Activated CD8-positive, alpha-beta memory T cell treated with anti-CD3 and anti-CD28 coated beads, Interleukin-2, amount 10 ng/mL, durations not matched to agents 7 days and 5 days (primary cell): ENCODE measurements at regions not wholly inside any gene's neighbourhood (a gene's known extent, or its start where the extent isn't known, plus 50 kb on each side); places are given as distances from the start of the nearest gene placed in this dataset.
"Not testable (repeated sequence)": the region's sequence is repeated elsewhere in the genome, so short reads cannot be mapped to it uniquely, and the experiment has no call there.

Source experiments
- ATAC-seq: fragments of 150-1000 bp; cut with Tn5 transposase; one replicate; pipeline ENCODE4 v1.10.0; 2021; ENCODE audit warnings: moderate library complexity
- CTCF ChIA-PET: fragments of 350-600 bp; sonication (Branson Sonifier 250); formaldehyde crosslinking; loops from one replicate; lab custom pipeline; 2021; ENCODE audit warnings: antibody characterized with exemption; lab: Charles Lee
- DNase-seq: peaks from one replicate; pipeline ENCODE4 v3.0.0-alpha.2; 2020
- H3K27ac Mint-ChIP-seq: one replicate; pipeline ENCODE4 v1.8.0; 2021; ENCODE audit warnings: mild to moderate bottlenecking, mixed read lengths
- H3K27me3 Mint-ChIP-seq: one replicate; pipeline ENCODE4 v1.8.0; 2021; ENCODE audit warnings: mixed read lengths
- H3K36me3 Mint-ChIP-seq: one replicate; pipeline ENCODE4 v1.8.0; 2021; ENCODE audit warnings: mild to moderate bottlenecking, mixed read lengths
- H3K4me1 Mint-ChIP-seq: one replicate; pipeline ENCODE4 v1.8.0; 2021; ENCODE audit warnings: mixed read lengths
- H3K4me3 Mint-ChIP-seq: one replicate; pipeline ENCODE4 v1.8.0; 2021; ENCODE audit warnings: mild to moderate bottlenecking, moderate library complexity, mixed read lengths
- H3K9me3 Mint-ChIP-seq: one replicate; pipeline ENCODE4 v1.8.0; 2022; ENCODE audit warnings: low read depth, mixed read lengths

GRCh38 chr17:22233382-22233781, 541.1 kb downstream of the KCNJ18 start:
- Mint-ChIP-seq H3K9me3 (peaks cover 5% of the 10 kb centered on the region), H3K4me1 (no peaks in the 10 kb centered on the region), H3K36me3 (peaks cover 2% of the 10 kb centered on the region), H3K27me3 (no peaks in the 10 kb centered on the region), H3K4me3 (no peak overlapping the region), H3K27ac (no peak overlapping the region)
- no peak for DNase-seq
- ATAC-seq: no peak
- CTCF ChIA-PET: no interaction called here

GRCh38 chr17:22242472-22242871, 550.1 kb downstream of the KCNJ18 start:
- H3K4me1 Mint-ChIP-seq: no peaks in the 10 kb centered on the region
- no peaks in the 10 kb centered on the region for H3K27me3 Mint-ChIP-seq
- CTCF ChIA-PET: no interaction called here

GRCh38 chr17:22251498-22251897, 559.2 kb downstream of the KCNJ18 start:
- no peak overlapping the region for H3K4me3 Mint-ChIP-seq
- H3K9me3 Mint-ChIP-seq: no peaks in the 10 kb centered on the region
- no peaks in the 10 kb centered on the region for H3K36me3 Mint-ChIP-seq
- CTCF ChIA-PET: no interaction called here
- DNase-seq (no peak), ATAC-seq (no peak)
- H3K4me1 Mint-ChIP-seq: no peaks in the 10 kb centered on the region
- no peak overlapping the region for H3K27ac Mint-ChIP-seq
- H3K27me3 Mint-ChIP-seq: no peaks in the 10 kb centered on the region

More at GRCh38 chr17:22242472-22242871, 550.1 kb downstream of the KCNJ18 start:
- ATAC-seq (no peak), DNase-seq (no peak)
- peaks cover 3% of the 10 kb centered on the region for H3K9me3 Mint-ChIP-seq
- no peak overlapping the region for H3K4me3 Mint-ChIP-seq
- H3K27ac Mint-ChIP-seq: no peak overlapping the region
- H3K36me3 Mint-ChIP-seq: no peaks in the 10 kb centered on the region

- DNase-seq: no peak
- H3K27me3 Mint-ChIP-seq: no peaks in the 10 kb centered on the region
- CTCF ChIA-PET: no interaction called here
- no peak overlapping the region for H3K4me3 Mint-ChIP-seq
- ATAC-seq: no peak
- H3K27ac Mint-ChIP-seq: no peak overlapping the region
- no peaks in the 10 kb centered on the region for H3K4me1 Mint-ChIP-seq
- no peaks in the 10 kb centered on the region for H3K9me3 Mint-ChIP-seq
- H3K36me3 Mint-ChIP-seq: no peaks in the 10 kb centered on the region
These were observed 560.7 kb downstream of the KCNJ18 start for GRCh38 chr17:22253007-22253406.

- CTCF ChIA-PET: no interaction called here
- ATAC-seq (no peak), DNase-seq (no peak)
- Mint-ChIP-seq H3K9me3 (peaks cover 11% of the 10 kb centered on the region), H3K4me3 (no peak overlapping the region), H3K27me3 (no peaks in the 10 kb centered on the region), H3K4me1 (no peaks in the 10 kb centered on the region), H3K27ac (no peak overlapping the region), H3K36me3 (no peaks in the 10 kb centered on the region)
These were observed 573.5 kb downstream of the KCNJ18 start for GRCh38 chr17:22265807-22266206.

- Mint-ChIP-seq H3K27me3 (no peaks in the 10 kb centered on the region), H3K27ac (no peak overlapping the region), H3K36me3 (no peaks in the 10 kb centered on the region), H3K4me1 (no peaks in the 10 kb centered on the region), H3K9me3 (peaks cover 9% of the 10 kb centered on the region), H3K4me3 (no peak overlapping the region)
- CTCF ChIA-PET: no interaction called here
- DNase-seq (no peak), ATAC-seq (no peak)
These were observed 573.9 kb downstream of the KCNJ18 start for GRCh38 chr17:22266231-22266630.

- no peak overlapping the region for H3K4me3 Mint-ChIP-seq
- H3K27ac Mint-ChIP-seq: no peak overlapping the region
- no peaks in the 10 kb centered on the region for H3K4me1 Mint-ChIP-seq
- DNase-seq (no peak), ATAC-seq (no peak)
- CTCF ChIA-PET: no interaction called here
- peaks cover 16% of the 10 kb centered on the region for H3K9me3 Mint-ChIP-seq
- no peaks in the 10 kb centered on the region for H3K27me3 Mint-ChIP-seq
- H3K36me3 Mint-ChIP-seq: no peaks in the 10 kb centered on the region
These were observed 574.7 kb downstream of the KCNJ18 start for GRCh38 chr17:22267019-22267418.

- H3K36me3 Mint-ChIP-seq: no peaks in the 10 kb centered on the region
- DNase-seq: no peak
- ATAC-seq: no peak
- peaks cover 19% of the 10 kb centered on the region for H3K9me3 Mint-ChIP-seq
- H3K27ac Mint-ChIP-seq: no peak overlapping the region
- CTCF ChIA-PET: no interaction called here
- no peaks in the 10 kb centered on the region for H3K4me1 Mint-ChIP-seq
- H3K27me3 Mint-ChIP-seq: no peaks in the 10 kb centered on the region
- H3K4me3 Mint-ChIP-seq: no peak overlapping the region
These were observed 576.0 kb downstream of the KCNJ18 start for GRCh38 chr17:22268214-22268911.

GRCh38 chr17:22268912-22269220, 576.5 kb downstream of the KCNJ18 start:
- CTCF ChIA-PET: no interaction called here
- H3K27ac Mint-ChIP-seq: no peak overlapping the region
- H3K4me1 Mint-ChIP-seq: no peaks in the 10 kb centered on the region
- no peak overlapping the region for H3K4me3 Mint-ChIP-seq
- peaks cover 19% of the 10 kb centered on the region for H3K9me3 Mint-ChIP-seq
- H3K36me3 Mint-ChIP-seq: no peaks in the 10 kb centered on the region
- ATAC-seq (no peak), DNase-seq (no peak)
- no peaks in the 10 kb centered on the region for H3K27me3 Mint-ChIP-seq

- no peak for ATAC-seq
- CTCF ChIA-PET: no interaction called here
- no peaks in the 10 kb centered on the region for H3K27me3 Mint-ChIP-seq
These were observed 578.1 kb downstream of the KCNJ18 start for GRCh38 chr17:22270381-22270780.

GRCh38 chr17:22270809-22271208, 578.5 kb downstream of the KCNJ18 start:
- H3K27me3 Mint-ChIP-seq, H3K36me3 Mint-ChIP-seq, CTCF ChIA-PET, ATAC-seq, H3K27ac Mint-ChIP-seq, H3K4me3 Mint-ChIP-seq, DNase-seq, H3K4me1 Mint-ChIP-seq: not testable (repeated sequence)
- peaks cover 21% of the 10 kb centered on the region for H3K9me3 Mint-ChIP-seq

More at GRCh38 chr17:22270381-22270780, 578.1 kb downstream of the KCNJ18 start:
- H3K9me3 Mint-ChIP-seq: peaks cover 20% of the 10 kb centered on the region
- H3K27ac Mint-ChIP-seq: no peak overlapping the region
- no peak overlapping the region for H3K4me3 Mint-ChIP-seq
- no peak for DNase-seq
- no peaks in the 10 kb centered on the region for H3K36me3 Mint-ChIP-seq
- H3K4me1 Mint-ChIP-seq: no peaks in the 10 kb centered on the region

GRCh38 chr17:22272363-22273146, 580.2 kb downstream of the KCNJ18 start:
- CTCF ChIA-PET: no interaction called here
- no peaks in the 10 kb centered on the region for H3K4me1 Mint-ChIP-seq
- H3K4me3 Mint-ChIP-seq: no peak overlapping the region
- H3K9me3 Mint-ChIP-seq: peaks cover 20% of the 10 kb centered on the region
- DNase-seq: no peak
- H3K27ac Mint-ChIP-seq: no peak overlapping the region
- ATAC-seq: no peak
- H3K27me3 Mint-ChIP-seq: no peaks in the 10 kb centered on the region
- H3K36me3 Mint-ChIP-seq: no peaks in the 10 kb centered on the region

- no peaks in the 10 kb centered on the region for H3K36me3 Mint-ChIP-seq
- no peaks in the 10 kb centered on the region for H3K27me3 Mint-ChIP-seq
- no peak for DNase-seq
- no peak for ATAC-seq
- no peaks in the 10 kb centered on the region for H3K4me1 Mint-ChIP-seq
- CTCF ChIA-PET: no interaction called here
- H3K9me3 Mint-ChIP-seq: peaks cover 20% of the 10 kb centered on the region
- H3K27ac Mint-ChIP-seq: no peak overlapping the region
- H3K4me3 Mint-ChIP-seq: no peak overlapping the region
These were observed 581.0 kb downstream of the KCNJ18 start for GRCh38 chr17:22273308-22273707.

- ATAC-seq: no peak
- DNase-seq: no peak
- CTCF ChIA-PET: no interaction called here
- H3K9me3 Mint-ChIP-seq: peaks cover 11% of the 10 kb centered on the region
- no peak overlapping the region for H3K27ac Mint-ChIP-seq
- no peaks in the 10 kb centered on the region for H3K4me1 Mint-ChIP-seq
- H3K36me3 Mint-ChIP-seq: no peaks in the 10 kb centered on the region
- H3K27me3 Mint-ChIP-seq: no peaks in the 10 kb centered on the region
- H3K4me3 Mint-ChIP-seq: no peak overlapping the region
These were observed 585.3 kb downstream of the KCNJ18 start for GRCh38 chr17:22277595-22277994.
